ENCODE measurements at regions not wholly inside any gene's neighbourhood (a gene's known extent, or its start where the extent isn't known, plus 50 kb on each side); places are given as distances from the start of the nearest gene placed in this dataset.

GRCh38 chr7:136353287-136353686 is 376.1 kb upstream of the MTPN start:
- Mint-ChIP-seq H3K9me3 (ENCODE audit: unreplicated experiment) (peaks cover 5% of the 10 kb centered on the region), H3K4me1 (ENCODE audit: low read depth, unreplicated experiment) (no peaks in the 10 kb centered on the region), H3K36me3 (ENCODE audit: low read depth, unreplicated experiment) (no peaks in the 10 kb centered on the region), H3K4me3 (ENCODE audit: unreplicated experiment) (no peak overlapping the region), H3K27me3 (ENCODE audit: low read depth, unreplicated experiment) (no peaks in the 10 kb centered on the region), H3K27ac (ENCODE audit: unreplicated experiment) (no peak overlapping the region)
- FAIRE-seq, result no peak
- Histone ChIP-seq H3K4me3 (ENCODE audit: insufficient read depth, low read depth, low read length) (no peak overlapping the region), H3K4me2 (ENCODE audit: low read length) (no peak overlapping the region), H2AFZ (ENCODE audit: low read depth, low read length) (no peak overlapping the region), H3K9me3 (ENCODE audit: insufficient read depth, low read depth, low read length) (no peaks in the 10 kb centered on the region), H3K79me2 (ENCODE audit: insufficient read depth, low read length) (no peaks in the 10 kb centered on the region), H3K9ac (ENCODE audit: low read length) (no peak overlapping the region), H3K4me1 (ENCODE audit: insufficient read depth, low read length) (no peaks in the 10 kb centered on the region), H4K20me1 (ENCODE audit: insufficient read depth, low read length) (no peaks in the 10 kb centered on the region), H3K27me3 (ENCODE audit: insufficient read depth, low read length) (no peaks in the 10 kb centered on the region), H3K27ac (ENCODE audit: low read depth, low read length) (no peak overlapping the region), H3K36me3 (ENCODE audit: insufficient read depth, low read length) (no peaks in the 10 kb centered on the region)
- TF ChIP-seq CTCF (IDR thresholded peaks at IDR 0.05; ENCODE audit: insufficient read depth, low read depth, low read length) (no peak), EZH2 (IDR thresholded peaks at IDR 0.05; ENCODE audit: insufficient read depth, low read length) (no peak)
- DNase-seq (ENCODE audit: low read depth), result no peak

GRCh38 chr7:136348542-136349192 is 371.5 kb upstream of the MTPN start:
- no peak overlapping the region for H3K4me3 ChIP-seq (ENCODE audit: insufficient read depth, low read depth, low read length)
- no peak overlapping the region for H3K4me2 ChIP-seq (ENCODE audit: low read length)
- H3K36me3 Mint-ChIP-seq (ENCODE audit: low read depth, unreplicated experiment), result no peaks in the 10 kb centered on the region
- TF ChIP-seq CTCF (IDR thresholded peaks at IDR 0.05; ENCODE audit: insufficient read depth, low read depth, low read length), result no peak
- no peak for TF ChIP-seq EZH2 (IDR thresholded peaks at IDR 0.05; ENCODE audit: insufficient read depth, low read length)
- no peak overlapping the region for H3K27ac ChIP-seq (ENCODE audit: low read depth, low read length)
- H3K79me2 ChIP-seq (ENCODE audit: insufficient read depth, low read length), result no peaks in the 10 kb centered on the region
- DNase-seq (ENCODE audit: low read depth) (no peak), FAIRE-seq (no peak)
- peaks cover 7% of the 10 kb centered on the region for H3K9me3 Mint-ChIP-seq (ENCODE audit: unreplicated experiment)
- H3K27me3 Mint-ChIP-seq (ENCODE audit: low read depth, unreplicated experiment), result no peaks in the 10 kb centered on the region
- H3K36me3 ChIP-seq (ENCODE audit: insufficient read depth, low read length), result no peaks in the 10 kb centered on the region
- H3K9me3 ChIP-seq (ENCODE audit: insufficient read depth, low read depth, low read length), result no peaks in the 10 kb centered on the region
- no peaks in the 10 kb centered on the region for H3K4me1 Mint-ChIP-seq (ENCODE audit: low read depth, unreplicated experiment)
- no peak overlapping the region for H3K9ac ChIP-seq (ENCODE audit: low read length)
- no peaks in the 10 kb centered on the region for H3K27me3 ChIP-seq (ENCODE audit: insufficient read depth, low read length)
- no peak overlapping the region for H3K27ac Mint-ChIP-seq (ENCODE audit: unreplicated experiment)
- H2AFZ ChIP-seq (ENCODE audit: low read depth, low read length), result no peak overlapping the region
- H4K20me1 ChIP-seq (ENCODE audit: insufficient read depth, low read length), result no peaks in the 10 kb centered on the region
- H3K4me1 ChIP-seq (ENCODE audit: insufficient read depth, low read length), result no peaks in the 10 kb centered on the region
- H3K4me3 Mint-ChIP-seq (ENCODE audit: unreplicated experiment), result no peak overlapping the region

GRCh38 chr7:136348142-136348541 is 371.0 kb upstream of the MTPN start:
- FAIRE-seq, result no peak
- no peaks in the 10 kb centered on the region for H3K4me1 ChIP-seq (ENCODE audit: insufficient read depth, low read length)

More at GRCh38 chr7:136348142-136348541, 371.0 kb upstream of the MTPN start:
- peaks cover 7% of the 10 kb centered on the region for H3K9me3 Mint-ChIP-seq (ENCODE audit: unreplicated experiment)
- Histone ChIP-seq H3K9me3 (ENCODE audit: insufficient read depth, low read depth, low read length) (no peaks in the 10 kb centered on the region), H3K4me3 (ENCODE audit: insufficient read depth, low read depth, low read length) (no peak overlapping the region), H3K27me3 (ENCODE audit: insufficient read depth, low read length) (no peaks in the 10 kb centered on the region), H2AFZ (ENCODE audit: low read depth, low read length) (no peak overlapping the region), H3K27ac (ENCODE audit: low read depth, low read length) (no peak overlapping the region), H3K4me2 (ENCODE audit: low read length) (no peak overlapping the region), H4K20me1 (ENCODE audit: insufficient read depth, low read length) (no peaks in the 10 kb centered on the region), H3K36me3 (ENCODE audit: insufficient read depth, low read length) (no peaks in the 10 kb centered on the region), H3K79me2 (ENCODE audit: insufficient read depth, low read length) (no peaks in the 10 kb centered on the region), H3K9ac (ENCODE audit: low read length) (no peak overlapping the region)
- TF ChIP-seq CTCF (IDR thresholded peaks at IDR 0.05; ENCODE audit: insufficient read depth, low read depth, low read length) (no peak), EZH2 (IDR thresholded peaks at IDR 0.05; ENCODE audit: insufficient read depth, low read length) (no peak)
- H3K36me3 Mint-ChIP-seq (ENCODE audit: low read depth, unreplicated experiment), result no peaks in the 10 kb centered on the region
- H3K27ac Mint-ChIP-seq (ENCODE audit: unreplicated experiment), result no peak overlapping the region
- no peaks in the 10 kb centered on the region for H3K4me1 Mint-ChIP-seq (ENCODE audit: low read depth, unreplicated experiment)
- no peak overlapping the region for H3K4me3 Mint-ChIP-seq (ENCODE audit: unreplicated experiment)
- no peaks in the 10 kb centered on the region for H3K27me3 Mint-ChIP-seq (ENCODE audit: low read depth, unreplicated experiment)
- no peak for DNase-seq (ENCODE audit: low read depth)
